ENCODE measurements at regions not wholly inside any gene's neighbourhood (a gene's known extent, or its start where the extent isn't known, plus 50 kb on each side); places are given as distances from the start of the nearest gene placed in this dataset.
A peak's percentile ranks its signal among the peaks of the same experiment; 100 is the strongest.

GRCh38 chr7:47196737-47197136, 385.2 kb downstream of the TNS3 start:
- intact Hi-C loops (cut with DNase I), result no loop called here
- no peak overlapping the region for H3K4me3 ChIP-seq
- FAIRE-seq (no peak), DNase-seq (no peak), ATAC-seq (no peak)
- H3K4me1 ChIP-seq, result no peaks in the 10 kb centered on the region
- no peaks in the 10 kb centered on the region for H3K27me3 ChIP-seq
- H3K27ac ChIP-seq, result no peak overlapping the region
- H3K36me3 ChIP-seq, result no peaks in the 10 kb centered on the region
- no peaks in the 10 kb centered on the region for H3K9me3 ChIP-seq
- 68 to 72% methylated on average over 3 of the region's 3 CpGs for whole genome bisulfite sequencing, 2 donors
- TF ChIP-seq CTCF (IDR thresholded peaks at IDR 0.05), result no peak

- Histone ChIP-seq H3K4me1 (no peaks in the 10 kb centered on the region), H3K27me3 (no peaks in the 10 kb centered on the region), H3K36me3 (no peaks in the 10 kb centered on the region), H3K4me3 (no peak overlapping the region), H3K27ac (peak overlapping the region in 1 of 4 donors; percentile 22), H3K9me3 (no peaks in the 10 kb centered on the region)
- 36 to 53% methylated on average over 3 of the region's 3 CpGs for WGBS, 2 donors
- DNase-seq, result no peak
- FAIRE-seq, result no peak
- peak in 2 of 4 donors; percentile 55 to 59 for ATAC-seq
- TF ChIP-seq CTCF (IDR thresholded peaks at IDR 0.05), result no peak
- intact Hi-C loops (cut with DNase I), result no loop called here
These were observed 385.7 kb downstream of the TNS3 start for GRCh38 chr7:47196106-47196645.

DNA sequence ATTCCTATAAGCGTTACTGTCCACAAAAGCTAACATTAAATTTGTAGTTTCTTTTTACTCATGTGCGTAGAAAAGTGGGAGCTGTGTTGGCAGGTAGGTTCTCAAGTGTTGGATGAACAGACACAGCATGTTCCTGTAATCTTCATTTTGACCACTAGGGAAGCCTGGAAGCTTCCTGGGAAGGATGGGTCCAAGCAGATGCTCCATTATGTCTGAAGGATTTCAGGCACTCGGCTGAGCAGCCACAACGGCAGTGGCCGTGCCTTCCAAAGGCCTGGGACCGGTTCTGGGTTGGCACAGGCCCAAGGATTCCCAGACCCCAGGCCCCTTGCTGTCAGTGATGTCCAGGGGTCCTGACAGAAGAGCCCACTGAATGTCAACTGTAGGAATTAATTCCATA, 386.3 kb downstream of the TNS3 start:
- TF ChIP-seq CTCF (IDR thresholded peaks at IDR 0.05), result peak in 1 of 4 donors; percentile 2
- no peak overlapping the region for H3K4me3 ChIP-seq
- no peaks in the 10 kb centered on the region for H3K9me3 ChIP-seq
- intact Hi-C loops (cut with DNase I), result no loop called here
- ATAC-seq (peak in 1 of 4 donors; percentile 6), DNase-seq (no peak), FAIRE-seq (no peak)
- H3K27me3 ChIP-seq, result no peaks in the 10 kb centered on the region
- WGBS, 2 donors, result 83 to 84% methylated on average over 6 of the region's 6 CpGs
- H3K27ac ChIP-seq, result no peak overlapping the region
- H3K4me1 ChIP-seq, result no peaks in the 10 kb centered on the region
- no peaks in the 10 kb centered on the region for H3K36me3 ChIP-seq

DNA sequence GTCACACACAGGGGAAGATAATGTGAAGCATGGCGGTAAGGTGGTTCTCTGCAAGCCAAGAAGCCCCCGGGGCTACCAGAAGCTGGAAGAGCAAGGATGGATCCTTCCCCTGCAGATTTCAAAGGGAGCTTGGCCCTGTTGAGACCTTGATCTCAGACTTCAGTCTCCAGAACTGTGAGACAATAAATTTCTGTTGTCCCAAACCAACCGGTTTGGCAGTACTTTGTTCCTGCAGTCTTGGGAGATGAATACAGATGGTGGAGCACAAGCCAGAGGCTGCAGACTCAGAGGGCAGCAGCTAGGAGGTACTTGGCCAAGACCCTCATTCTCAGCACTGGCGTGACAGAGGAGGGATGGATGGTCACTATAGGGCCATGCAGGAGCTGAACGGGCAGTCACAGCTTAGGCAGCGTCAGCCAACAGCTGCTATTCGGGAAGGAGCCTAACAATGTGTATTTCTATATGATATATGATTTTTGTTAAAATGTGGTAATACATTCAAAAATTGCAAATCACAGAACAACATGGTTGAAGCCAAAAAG, 387.3 kb downstream of the TNS3 start:
- WGBS, 2 donors, result 85 to 86% methylated on average over 7 of the region's 7 CpGs
- H3K36me3 ChIP-seq, result no peaks in the 10 kb centered on the region
- FAIRE-seq (no peak), ATAC-seq (no peak), DNase-seq (no peak)
- H3K27me3 ChIP-seq, result no peaks in the 10 kb centered on the region
- intact Hi-C loops (cut with DNase I), result no loop called here
- H3K27ac ChIP-seq, result no peak overlapping the region
- no peak overlapping the region for H3K4me3 ChIP-seq
- TF ChIP-seq CTCF (IDR thresholded peaks at IDR 0.05), result no peak
- H3K4me1 ChIP-seq, result no peaks in the 10 kb centered on the region
- no peaks in the 10 kb centered on the region for H3K9me3 ChIP-seq

- intact Hi-C loops (cut with DNase I), result no loop called here
- no peak for DNase-seq
- Histone ChIP-seq H3K4me3 (no peak overlapping the region), H3K36me3 (no peaks in the 10 kb centered on the region), H3K27ac (no peak overlapping the region), H3K4me1 (no peaks in the 10 kb centered on the region), H3K9me3 (no peaks in the 10 kb centered on the region), H3K27me3 (no peaks in the 10 kb centered on the region)
- WGBS, 2 donors, result 58 to 67% methylated on average over 4 of the region's 4 CpGs
- ATAC-seq, result peak in 2 of 4 donors; percentile 36 to 54
- no peak for TF ChIP-seq CTCF (IDR thresholded peaks at IDR 0.05)
- no peak for FAIRE-seq
These were observed 388.9 kb downstream of the TNS3 start for GRCh38 chr7:47192978-47193377.
